ENCODE measurements at regions not wholly inside any gene's neighbourhood (a gene's known extent, or its start where the extent isn't known, plus 50 kb on each side); places are given as distances from the start of the nearest gene placed in this dataset.

GRCh38 chr18:67421651-67422050 lies 94.9 kb downstream of the DSEL start:
- no peak for DNase-seq
- no peak overlapping the region for H3K27ac Mint-ChIP-seq
- Histone ChIP-seq H3K27ac (ENCODE audit: low read depth in 1 of 2, low read length in 2 of 2) (no peak overlapping the region), H4K20me1 (ENCODE audit: insufficient read depth, low read length) (no peaks in the 10 kb centered on the region), H3K4me2 (replicated peaks; ENCODE audit: extremely low read depth, low read length, poor library complexity, severe bottlenecking) (no peak overlapping the region), H3K4me3 (replicated peaks in 1 of 3; ENCODE audit: low read depth in 2 of 3, low read length in 3 of 3) (no peak overlapping the region), H3K79me2 (ENCODE audit: insufficient read depth, low read length) (no peaks in the 10 kb centered on the region), H3K4me1 (ENCODE audit: control insufficient read depth in 1 of 2, insufficient read depth in 2 of 2, low read length in 2 of 2) (no peaks in the 10 kb centered on the region), H3K36me3 (replicated peaks in 1 of 2; ENCODE audit: control insufficient read depth in 1 of 2, insufficient read depth in 2 of 2, low read length in 2 of 2) (no peaks in the 10 kb centered on the region), H3K27me3 (ENCODE audit: control insufficient read depth in 2 of 2, insufficient read depth in 2 of 2, low read length in 2 of 2) (no peaks in the 10 kb centered on the region), H3K9ac (ENCODE audit: insufficient read depth, low read length, poor library complexity, severe bottlenecking) (no peak overlapping the region), H3K9me3 (replicated peaks in 1 of 2; ENCODE audit: control insufficient read depth in 1 of 2, insufficient read depth in 1 of 2, low read length in 2 of 2) (no peaks in the 10 kb centered on the region), H2AFZ (ENCODE audit: insufficient read depth, low read depth, low read length, poor library complexity, severe bottlenecking) (no peak overlapping the region)
- intact Hi-C loops (cut with micrococcal nuclease), result no loop called here
- H3K27me3 Mint-ChIP-seq (ENCODE audit: low read depth in 3 of 3), result no peaks in the 10 kb centered on the region
- H3K4me3 Mint-ChIP-seq, result no peak overlapping the region
- H3K4me1 Mint-ChIP-seq, result no peaks in the 10 kb centered on the region
- peaks cover 0 to 4% (median 0%) of the 10 kb centered on the region in 7 donors for H3K9me3 Mint-ChIP-seq
- no CpG with 5 or more reads among the region's 1 CpG for WGBS (ENCODE audit: insufficient coverage)
- H3K36me3 Mint-ChIP-seq, result no peaks in the 10 kb centered on the region
- TF ChIP-seq CTCF (IDR thresholded peaks at IDR 0.05), result no peak

- H3K4me1 Mint-ChIP-seq, result no peaks in the 10 kb centered on the region
- no peak for TF ChIP-seq CTCF (IDR thresholded peaks at IDR 0.05)
- H3K9me3 Mint-ChIP-seq, result peaks cover 0 to 1% (median 0%) of the 10 kb centered on the region in 7 donors
- no peak overlapping the region for H3K9ac ChIP-seq (ENCODE audit: insufficient read depth, low read length, poor library complexity, severe bottlenecking)
- WGBS (ENCODE audit: insufficient coverage), result 0% methylated on average over 1 of the region's 6 CpGs
- no peak overlapping the region for H3K27ac ChIP-seq (ENCODE audit: low read depth in 1 of 2, low read length in 2 of 2)
- H3K4me2 ChIP-seq (replicated peaks; ENCODE audit: extremely low read depth, low read length, poor library complexity, severe bottlenecking), result peak overlapping the region; percentile 17
- H3K27ac Mint-ChIP-seq, result no peak overlapping the region
- no peaks in the 10 kb centered on the region for H3K27me3 Mint-ChIP-seq (ENCODE audit: low read depth in 3 of 3)
- no peaks in the 10 kb centered on the region for H3K36me3 Mint-ChIP-seq
- H3K4me3 ChIP-seq (replicated peaks in 1 of 3; ENCODE audit: low read depth in 2 of 3, low read length in 3 of 3), result peak overlapping the region in 2 of 3 experiments; percentile 12 to 38
- peak in 1 of 3 donors; percentile 3 for DNase-seq
- intact Hi-C loops (cut with micrococcal nuclease), result no loop called here
- peak overlapping the region; percentile 33 for H2AFZ ChIP-seq (ENCODE audit: insufficient read depth, low read depth, low read length, poor library complexity, severe bottlenecking)
- no peaks in the 10 kb centered on the region for H3K4me1 ChIP-seq (ENCODE audit: control insufficient read depth in 1 of 2, insufficient read depth in 2 of 2, low read length in 2 of 2)
- no peaks in the 10 kb centered on the region for H3K36me3 ChIP-seq (replicated peaks in 1 of 2; ENCODE audit: control insufficient read depth in 1 of 2, insufficient read depth in 2 of 2, low read length in 2 of 2)
- peak overlapping the region in 1 of 2 donors; percentile 65 for H3K4me3 Mint-ChIP-seq
- no peaks in the 10 kb centered on the region for H3K27me3 ChIP-seq (ENCODE audit: control insufficient read depth in 2 of 2, insufficient read depth in 2 of 2, low read length in 2 of 2)
- no peaks in the 10 kb centered on the region for H4K20me1 ChIP-seq (ENCODE audit: insufficient read depth, low read length)
- H3K9me3 ChIP-seq (replicated peaks in 1 of 2; ENCODE audit: control insufficient read depth in 1 of 2, insufficient read depth in 1 of 2, low read length in 2 of 2), result no peaks in the 10 kb centered on the region
- H3K79me2 ChIP-seq (ENCODE audit: insufficient read depth, low read length), result no peaks in the 10 kb centered on the region
Measured at GRCh38 chr18:67417864-67418523, 98.5 kb downstream of the DSEL start.
